Mucosa of descending colon (tissue), 3 donors: ENCODE measurements at regions not wholly inside any gene's neighbourhood (a gene's known extent, or its start where the extent isn't known, plus 50 kb on each side); places are given as distances from the start of the nearest gene placed in this dataset.
"Not testable (repeated sequence)": the region's sequence is repeated elsewhere in the genome, so short reads cannot be mapped to it uniquely, and the experiment has no call there.

Source experiments
- ATAC-seq: fragments of 200-7000 bp; cut with Tn5 transposase; one replicate; pipeline ENCODE4 v1.9.1; 2020; ENCODE audit warnings: mild to moderate bottlenecking, moderate library complexity
- DNase-seq, 3 donors: peaks; one replicate each; pipeline ENCODE4 v3.0.0-alpha.2; 2020
- H3K36me3 ChIP-seq: fragments of 200-600 bp; one replicate; pipeline ENCODE4 v1.8.0; 2021; ENCODE audit warnings: low read depth, mild to moderate bottlenecking
- H3K4me1 ChIP-seq: fragments of 200-600 bp; one replicate; pipeline ENCODE4 v1.8.0; 2021; ENCODE audit warnings: low read depth, mild to moderate bottlenecking
- H3K4me3 ChIP-seq: fragments of 200-600 bp; one replicate; pipeline ENCODE4 v1.8.0; 2021; ENCODE audit warnings: mild to moderate bottlenecking
- H3K9me3 ChIP-seq: fragments of 200-600 bp; one replicate; pipeline ENCODE4 v1.8.0; 2021; ENCODE audit warnings: mild to moderate bottlenecking
- CTCF ChIP-seq: fragments of 200-600 bp; IDR thresholded peaks from one replicate; pipeline ENCODE4 v1.8.0; 2022; ENCODE audit warnings: antibody characterized with exemption, mild to moderate bottlenecking
- intact Hi-C, 2 donors: fragments of 100-400 bp; cut with DNase I in 1 of 2; cut with micrococcal nuclease in 1 of 2; formaldehyde crosslinking; loops; one replicate each; pipeline versions ENCODE4 v1.11.0 to v1.11.1; 2022; cut with DNase I, micrococcal nuclease
- donor health status: DM: no; HTN: no; CAD: no; lungs with moderate emphysema.
- donor health status: DM: no; HTN: no; CAD: no.
- donor health status: DM: no; HTN: yes; CAD: no.

- intact Hi-C loops = no loop called here
- no peak for TF ChIP-seq CTCF
- H3K4me3 ChIP-seq = no peak overlapping the region
Observed at GRCh38 chr10:21355591-21356011, 169.9 kb downstream of the SKIDA1 start.

DNA sequence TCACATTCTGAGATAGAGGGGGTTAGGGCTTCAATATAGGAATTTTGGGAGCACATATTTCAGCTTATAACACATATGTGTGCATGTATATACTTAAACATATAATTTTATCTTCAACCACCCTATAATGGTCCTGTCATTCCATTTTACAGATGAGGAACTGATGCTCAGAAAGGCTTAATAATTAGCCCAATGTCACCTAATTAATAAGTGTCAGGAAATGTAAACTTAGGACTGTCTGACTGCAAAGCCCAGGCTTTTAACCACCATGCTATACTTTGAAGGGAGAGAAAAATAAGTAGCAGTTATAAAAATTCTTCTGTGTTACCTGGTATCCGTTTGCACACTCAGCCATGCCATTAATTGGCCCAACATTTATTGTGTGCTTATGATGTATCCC, 172.6 kb downstream of the SKIDA1 start:
- DNase-seq = no peak
- Histone ChIP-seq H3K4me1 (no peaks in the 10 kb centered on the region), H3K4me3 (no peak overlapping the region), H3K36me3 (no peaks in the 10 kb centered on the region), H3K9me3 (no peaks in the 10 kb centered on the region)
- ATAC-seq = no peak
- intact Hi-C loops = no loop called here
- no peak for TF ChIP-seq CTCF

More at GRCh38 chr10:21355591-21356011, 169.9 kb downstream of the SKIDA1 start:
- Histone ChIP-seq H3K9me3 (no peaks in the 10 kb centered on the region), H3K36me3 (no peaks in the 10 kb centered on the region), H3K4me1 (no peaks in the 10 kb centered on the region)
- ATAC-seq = no peak
- DNase-seq = no peak

GRCh38 chr10:21351594-21351993, 173.9 kb downstream of the SKIDA1 start:
- H3K36me3 ChIP-seq, H3K4me1 ChIP-seq, ATAC-seq, intact Hi-C loops, DNase-seq, H3K9me3 ChIP-seq, H3K4me3 ChIP-seq: not testable (repeated sequence)

DNA sequence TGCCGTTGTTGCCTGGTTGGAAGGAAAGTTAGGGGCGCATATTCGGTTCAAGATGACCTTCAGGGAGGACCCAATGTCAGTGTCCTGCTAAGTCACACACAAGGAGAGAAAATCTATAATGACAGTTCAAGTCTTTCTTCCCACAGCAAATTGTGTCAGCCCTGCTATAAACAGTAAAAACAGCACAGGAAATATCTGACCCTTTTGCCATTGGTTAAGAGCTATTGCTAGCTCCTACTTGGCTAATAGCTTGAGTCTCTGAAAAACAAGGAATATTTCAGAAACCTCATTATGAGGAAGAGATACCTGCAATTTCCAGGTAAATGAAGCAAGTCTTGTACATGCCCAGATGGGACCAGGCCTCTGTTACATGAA, 175.6 kb downstream of the SKIDA1 start:
- H3K9me3 ChIP-seq = no peaks in the 10 kb centered on the region
- no peak overlapping the region for H3K4me3 ChIP-seq
- no peaks in the 10 kb centered on the region for H3K4me1 ChIP-seq
- no peak for DNase-seq
- no peak for TF ChIP-seq CTCF
- H3K36me3 ChIP-seq = no peaks in the 10 kb centered on the region
- intact Hi-C loops = no loop called here
- no peak for ATAC-seq

DNA sequence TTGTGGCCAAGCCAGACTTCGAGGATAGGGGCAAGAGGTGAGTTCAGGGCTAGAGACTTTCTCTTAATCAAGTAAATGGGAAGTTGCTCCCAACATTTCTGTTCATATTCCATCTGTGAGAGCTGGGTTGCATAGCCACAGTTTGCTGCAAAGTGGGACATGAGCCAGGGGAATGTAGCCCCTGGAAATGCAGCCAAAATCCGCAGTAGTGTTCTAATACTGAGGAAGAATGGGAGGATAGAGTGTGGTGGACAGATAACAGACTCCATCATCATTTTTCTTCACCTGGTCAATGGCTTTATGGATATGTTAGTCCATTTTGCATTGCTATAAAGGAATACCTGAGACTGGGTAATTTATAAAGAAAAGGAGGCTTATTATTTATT, 177.7 kb downstream of the SKIDA1 start:
- no peak for TF ChIP-seq CTCF
- DNase-seq = no peak
- Histone ChIP-seq H3K36me3 (no peaks in the 10 kb centered on the region), H3K4me1 (no peaks in the 10 kb centered on the region), H3K9me3 (no peaks in the 10 kb centered on the region), H3K4me3 (no peak overlapping the region)
- no peak for ATAC-seq
- intact Hi-C loops = no loop called here

DNA sequence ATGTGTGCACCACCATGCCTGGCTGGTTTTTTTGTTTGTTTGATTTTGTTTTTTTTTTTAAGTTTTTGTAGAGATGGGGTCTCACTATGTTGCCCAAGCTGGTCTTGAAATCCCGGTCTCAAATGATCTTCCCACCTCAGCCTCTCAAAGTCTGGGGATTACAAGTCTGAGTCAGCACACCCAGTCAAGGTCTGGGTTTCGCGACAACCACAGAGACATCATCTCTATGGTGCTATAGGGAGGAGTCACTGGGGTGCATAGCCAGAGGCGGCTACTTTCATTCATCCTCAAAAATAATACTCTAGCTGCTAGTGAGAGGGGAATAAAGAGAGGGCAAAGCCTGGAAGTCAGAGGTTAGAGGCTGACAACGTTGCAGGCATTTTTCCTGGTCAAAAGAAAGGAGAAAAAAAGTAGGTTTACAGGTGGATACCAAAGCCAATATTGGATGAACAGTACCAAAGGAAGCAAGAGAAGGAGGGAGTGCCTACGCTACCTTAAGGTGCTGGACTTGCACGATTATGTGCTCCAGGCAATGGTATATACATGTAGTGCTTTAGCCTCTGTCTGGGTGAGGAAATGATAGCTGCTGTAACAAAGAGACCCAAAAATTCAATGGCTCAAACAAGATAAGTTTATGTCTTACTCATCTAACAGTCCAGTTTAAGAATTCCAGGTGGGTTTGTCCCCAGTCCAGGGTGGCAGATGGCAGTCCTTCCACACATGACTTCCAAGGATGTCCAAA, 178.3 kb downstream of the SKIDA1 start:
- no peak for ATAC-seq
- Histone ChIP-seq H3K4me3 (no peak overlapping the region), H3K9me3 (no peaks in the 10 kb centered on the region), H3K36me3 (no peaks in the 10 kb centered on the region), H3K4me1 (no peaks in the 10 kb centered on the region)
- no peak for TF ChIP-seq CTCF
- DNase-seq = no peak
- intact Hi-C loops = no loop called here
